NOMO-1 treated with dmso at 0.1 percent for 144 hours (cell line): ENCODE measurements at regions not wholly inside any gene's neighbourhood (a gene's known extent, or its start where the extent isn't known, plus 50 kb on each side); places are given as distances from the start of the nearest gene placed in this dataset.
"Not testable (repeated sequence)": the region's sequence is repeated elsewhere in the genome, so short reads cannot be mapped to it uniquely, and the experiment has no call there.

Experiments used
- DNase-seq: peaks from one replicate; lab custom pipeline; 2025; ENCODE audit not compliant: unreplicated experiment; lab: John Stamatoyannopoulos, UW

- not testable (repeated sequence) for DNase-seq
These were observed 57.4 kb downstream of the FTHL17 start for GRCh38 chrX:31014474-31014873.

- no peak for DNase-seq
These were observed 59.3 kb downstream of the FTHL17 start for GRCh38 chrX:31012509-31013025.

- DNase-seq, result no peak
These were observed 64.5 kb downstream of the FTHL17 start for GRCh38 chrX:31007321-31007720.

- DNase-seq, result no peak
These were observed 65.8 kb downstream of the FTHL17 start for GRCh38 chrX:31006027-31006426.

- no peak for DNase-seq
These were observed 74.4 kb downstream of the FTHL17 start for GRCh38 chrX:30997411-30997810.

GRCh38 chrX:30995705-30996104 is 76.1 kb downstream of the FTHL17 start:
- DNase-seq, result no peak

- DNase-seq, result no peak
These were observed 76.7 kb downstream of the FTHL17 start for GRCh38 chrX:30995060-30995700.

DNA sequence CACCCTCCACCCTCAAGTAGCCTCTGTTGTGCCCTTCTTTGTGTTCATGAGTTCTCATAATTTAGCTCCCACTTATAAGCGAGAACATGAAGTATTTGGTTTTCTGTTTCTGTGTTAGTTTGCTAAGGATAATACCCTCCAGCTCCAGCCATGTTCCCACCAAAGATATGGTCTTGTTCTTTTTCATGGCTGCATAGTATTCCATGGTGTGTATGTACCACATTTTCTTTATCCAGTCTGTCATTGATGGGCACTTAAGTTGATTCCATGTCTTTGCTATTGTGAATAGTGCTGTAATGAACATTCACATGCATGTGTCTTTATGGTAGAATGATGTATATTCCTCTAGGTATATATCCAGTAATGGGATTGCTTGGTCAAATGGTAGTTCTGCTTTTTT is 77.8 kb downstream of the FTHL17 start:
- not testable (repeated sequence) for DNase-seq

- no peak for DNase-seq
These were observed 79.4 kb downstream of the FTHL17 start for GRCh38 chrX:30992381-30992904.

DNA sequence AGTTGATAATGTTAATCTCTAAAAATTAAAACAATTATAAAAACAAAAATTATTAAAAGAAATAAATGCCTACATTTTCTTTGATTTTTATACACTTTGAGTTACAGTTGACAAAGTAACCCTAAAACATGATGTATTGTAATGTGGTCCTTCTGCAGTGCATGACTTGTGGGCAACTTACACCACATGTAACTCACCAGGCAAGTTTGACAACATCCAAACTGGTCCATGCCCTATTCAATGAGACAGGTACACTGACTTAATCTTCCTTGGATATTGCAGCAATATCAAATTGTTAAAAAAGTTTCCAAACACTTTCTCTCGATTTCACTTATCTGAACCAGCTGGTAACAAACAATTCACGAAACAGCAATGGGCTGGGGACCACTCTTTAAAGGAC is 81.5 kb downstream of the FTHL17 start:
- no peak for DNase-seq

- DNase-seq, result peak; percentile 23
These were observed 89.4 kb downstream of the FTHL17 start for GRCh38 chrX:30982467-30982866.

GRCh38 chrX:30981968-30982367 is 89.9 kb downstream of the FTHL17 start:
- DNase-seq, result no peak

GRCh38 chrX:30979271-30979670 is 90.2 kb upstream of the TAB3 start:
- no peak for DNase-seq

DNA sequence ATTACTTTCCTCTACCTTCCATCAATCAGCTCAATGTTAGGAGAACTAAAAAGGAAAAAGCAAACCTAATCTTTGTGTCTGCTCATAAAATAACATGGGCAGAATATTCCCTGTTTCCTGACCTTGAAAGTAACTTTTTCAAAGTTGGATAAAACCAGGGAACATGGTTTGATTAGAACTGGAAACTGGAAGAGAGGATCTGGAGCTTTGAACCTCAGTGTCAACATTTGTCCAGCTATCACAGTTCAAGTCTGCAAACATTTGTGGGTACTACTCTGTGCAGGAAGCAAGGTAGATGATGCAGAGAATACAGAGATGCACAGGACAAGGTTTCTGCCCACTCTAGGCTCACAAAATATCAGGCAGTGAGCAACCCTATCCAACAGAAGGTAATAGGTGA is 86.4 kb upstream of the TAB3 start:
- DNase-seq, result no peak

- DNase-seq, result no peak
These were observed 84.9 kb upstream of the TAB3 start for GRCh38 chrX:30973784-30974427.

- DNase-seq, result peak; percentile 43
These were observed 82.9 kb upstream of the TAB3 start for GRCh38 chrX:30971774-30972603.

GRCh38 chrX:30967516-30967915 is 78.5 kb upstream of the TAB3 start:
- peak; percentile 4 for DNase-seq

- DNase-seq, result no peak
These were observed 76.7 kb upstream of the TAB3 start for GRCh38 chrX:30965767-30966166.

- DNase-seq, result no peak
These were observed 72.5 kb upstream of the TAB3 start for GRCh38 chrX:30961387-30962174.

DNA sequence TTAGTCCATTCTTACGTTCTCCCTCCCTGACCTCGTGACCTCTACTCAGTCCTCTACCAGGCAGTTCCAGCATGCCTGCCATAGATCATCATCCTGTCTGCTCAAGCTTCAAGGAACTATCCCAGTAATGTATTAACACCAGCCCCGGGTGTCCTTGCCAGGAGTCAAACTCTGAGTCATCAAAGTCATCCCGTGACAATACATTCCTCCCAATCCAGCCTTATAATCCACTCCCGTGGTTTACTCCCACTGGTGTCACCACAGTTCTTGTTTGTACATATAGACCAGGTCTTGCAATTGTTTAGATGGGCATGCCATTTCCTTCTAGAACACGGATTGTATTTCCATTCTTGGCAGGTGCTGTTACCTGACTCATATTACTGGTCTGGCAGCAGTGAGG is 68.7 kb upstream of the TAB3 start:
- no peak for DNase-seq

GRCh38 chrX:30955687-30956086 is 66.6 kb upstream of the TAB3 start:
- DNase-seq, result no peak
